ENCODE measurements at regions not wholly inside any gene's neighbourhood (a gene's known extent, or its start where the extent isn't known, plus 50 kb on each side); places are given as distances from the start of the nearest gene placed in this dataset.
"Not testable (repeated sequence)": the region's sequence is repeated elsewhere in the genome, so short reads cannot be mapped to it uniquely, and the experiment has no call there.

DNA sequence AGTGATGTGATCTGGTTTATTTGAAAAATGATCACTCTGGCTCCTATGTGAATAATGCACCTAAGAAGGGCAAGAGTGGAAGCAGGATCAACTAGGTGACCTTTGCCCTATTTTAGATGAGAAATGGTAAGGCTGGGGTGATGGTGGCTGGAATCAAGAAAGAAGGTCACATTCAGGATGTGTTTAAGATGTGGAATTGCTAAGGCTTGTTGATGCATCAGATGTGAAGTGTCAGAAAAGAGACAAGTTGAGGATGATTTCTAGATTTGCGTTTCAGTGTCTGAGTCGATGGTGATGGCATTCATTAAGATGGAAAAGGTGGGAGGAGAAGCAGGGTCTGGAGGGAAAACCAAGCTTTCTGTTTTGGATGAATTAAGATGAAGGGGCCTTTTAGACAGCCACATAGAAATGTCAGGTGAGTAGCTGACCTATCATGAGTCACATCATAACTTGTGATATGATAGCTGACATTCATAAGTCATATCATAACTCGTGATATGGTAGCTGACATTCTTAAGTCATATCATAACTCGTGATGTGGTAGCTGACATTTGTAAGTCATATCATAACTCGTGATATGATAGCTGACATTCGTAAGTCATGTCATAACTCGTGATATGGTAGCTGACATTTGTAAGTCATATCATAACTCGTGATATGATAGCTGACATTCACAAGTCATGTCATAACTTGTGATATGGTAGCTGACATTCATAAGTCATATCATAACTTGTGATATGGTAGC, 101.2 kb upstream of the SEC11C start:
- DNase-seq (ENCODE audit: low spot score) = no peak

DNA sequence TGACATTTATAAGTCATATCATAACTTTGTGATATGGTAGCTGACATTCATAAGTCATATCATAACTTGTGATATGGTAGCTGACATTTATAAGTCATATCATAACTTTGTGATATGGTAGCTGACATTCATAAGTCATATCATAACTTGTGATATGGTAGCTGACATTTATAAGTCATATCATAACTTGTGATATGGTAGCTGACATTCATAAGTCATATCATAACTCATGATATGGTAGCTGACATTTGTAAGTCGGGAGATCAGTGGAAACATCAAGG, 100.7 kb upstream of the SEC11C start:
- not testable (repeated sequence) for DNase-seq (ENCODE audit: low spot score)

DNA sequence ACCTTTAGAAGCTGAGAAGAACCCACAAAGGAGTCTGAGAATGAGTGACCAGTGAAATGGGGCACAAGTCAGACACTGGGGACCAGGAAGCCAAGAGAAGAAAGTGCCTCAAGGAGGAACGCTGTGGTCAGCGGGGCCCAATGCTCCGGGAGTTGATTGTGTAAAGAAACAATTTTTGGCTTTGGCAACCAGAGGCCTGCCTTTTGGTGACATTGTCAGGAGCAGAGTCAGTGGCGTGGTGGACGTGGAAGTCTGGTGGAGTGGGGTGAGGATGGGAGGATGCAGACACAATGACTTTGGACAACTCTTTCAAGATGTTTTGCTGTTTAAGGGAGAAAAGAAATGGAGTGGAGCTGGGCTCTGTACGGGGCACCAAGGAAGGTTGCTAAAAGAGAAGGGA, 100.2 kb upstream of the SEC11C start:
- no peak for DNase-seq (ENCODE audit: low spot score)

DNA sequence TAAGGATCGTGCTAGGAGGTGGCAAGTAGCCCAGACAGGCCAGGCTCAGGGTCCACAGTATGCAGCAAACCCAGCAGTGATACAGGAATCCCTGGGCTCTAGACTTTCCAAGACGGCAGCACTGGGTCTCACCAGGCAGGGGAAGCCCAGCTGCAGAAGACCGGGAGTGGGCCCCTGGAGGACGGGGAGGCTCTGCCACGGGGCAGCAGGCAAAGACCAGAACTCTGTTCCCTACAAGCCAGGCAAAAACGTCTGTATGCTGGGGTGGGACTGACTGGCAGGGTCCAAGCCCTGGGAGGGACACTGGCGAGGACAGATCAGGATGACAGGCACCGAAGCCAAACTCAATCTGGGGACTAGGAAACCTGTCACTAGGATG, 98.9 kb upstream of the SEC11C start:
- DNase-seq (ENCODE audit: low spot score) = no peak

DNA sequence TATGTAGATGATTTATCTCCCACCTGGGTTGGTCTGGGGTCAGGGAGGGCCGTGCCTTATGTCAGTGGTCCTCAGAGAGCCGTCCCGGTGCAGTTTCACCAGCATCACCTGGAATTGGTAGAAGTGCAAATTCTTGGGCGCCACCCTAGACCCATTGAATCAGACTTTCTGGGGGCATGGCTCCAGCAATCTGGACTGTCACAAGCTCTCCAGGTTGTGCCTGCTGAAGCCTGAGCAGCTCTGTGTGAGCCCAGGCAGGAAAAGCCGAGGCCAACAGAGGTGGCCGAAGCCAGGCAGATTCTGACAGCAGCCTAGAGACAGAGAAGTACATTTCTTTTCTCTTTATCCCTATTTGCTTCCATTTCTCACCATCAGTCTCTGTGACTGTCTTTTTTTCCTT, 98.4 kb upstream of the SEC11C start:
- DNase-seq (ENCODE audit: low spot score) = no peak

DNA sequence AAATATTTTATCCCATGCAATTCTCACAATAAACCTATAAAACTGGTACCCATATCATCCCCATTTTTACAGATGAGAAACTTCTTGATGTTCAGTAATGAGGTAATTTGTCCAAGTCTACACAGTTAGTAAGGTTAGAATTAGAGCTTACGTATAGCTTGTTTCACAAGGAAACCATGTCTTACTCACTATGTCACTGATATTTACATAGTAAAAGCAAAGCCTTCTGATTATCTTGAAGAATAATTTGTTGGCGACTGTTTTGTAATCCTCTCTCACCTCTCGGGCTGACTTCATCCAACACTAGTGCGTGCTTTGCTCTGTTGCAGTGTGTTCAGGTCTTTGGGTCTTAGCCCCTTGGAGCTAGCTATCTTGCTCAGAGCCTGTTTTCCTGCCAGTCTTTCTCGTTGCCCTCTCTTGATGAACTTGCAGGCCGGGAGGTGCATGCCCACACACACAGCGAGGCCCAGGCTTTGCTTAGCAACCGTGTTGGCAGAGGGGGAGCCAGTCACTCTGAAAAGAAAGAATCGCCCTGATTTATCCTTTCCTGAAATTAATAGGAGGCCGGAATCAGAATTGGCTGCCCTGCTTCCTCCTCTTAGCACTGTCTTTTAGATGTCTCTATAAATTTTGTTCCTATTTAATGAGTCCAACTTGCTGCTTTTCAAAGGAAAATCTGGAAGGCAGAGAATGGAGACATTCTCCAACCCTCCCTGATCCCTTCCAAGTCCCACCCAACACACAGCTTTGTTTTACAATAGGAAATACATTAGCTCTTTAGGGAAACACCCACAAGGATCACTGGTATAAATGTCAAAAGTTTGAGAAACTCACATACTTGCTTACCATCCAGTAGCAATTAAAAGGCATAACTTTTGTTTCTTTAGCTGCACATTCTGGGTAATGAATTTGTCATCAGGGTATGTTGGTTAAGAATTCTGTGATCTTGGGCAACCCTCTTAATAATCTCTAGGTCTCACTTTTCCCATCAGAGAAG, 97.6 kb upstream of the SEC11C start:
- no peak for DNase-seq (ENCODE audit: low spot score)

DNA sequence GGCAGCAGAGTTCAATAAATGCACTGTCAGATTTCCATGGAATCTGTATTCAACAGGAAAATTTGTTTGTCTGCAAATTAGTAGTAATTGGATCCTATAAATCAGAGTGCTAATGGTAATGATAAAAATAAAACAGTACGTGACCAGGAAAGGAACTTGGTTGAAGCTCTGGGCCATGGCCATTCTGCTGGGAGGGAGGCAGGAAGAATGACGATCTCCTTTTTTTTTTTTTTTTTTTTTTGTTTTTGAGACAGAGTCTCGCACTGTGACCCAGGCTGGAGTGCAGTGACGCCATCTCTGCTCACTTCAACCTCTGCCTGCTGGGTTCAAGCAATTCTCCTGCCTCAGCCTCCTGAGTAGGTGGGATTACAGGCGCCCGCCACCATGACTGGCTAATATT, 94.8 kb upstream of the SEC11C start:
- no peak for DNase-seq (ENCODE audit: low spot score)

DNA sequence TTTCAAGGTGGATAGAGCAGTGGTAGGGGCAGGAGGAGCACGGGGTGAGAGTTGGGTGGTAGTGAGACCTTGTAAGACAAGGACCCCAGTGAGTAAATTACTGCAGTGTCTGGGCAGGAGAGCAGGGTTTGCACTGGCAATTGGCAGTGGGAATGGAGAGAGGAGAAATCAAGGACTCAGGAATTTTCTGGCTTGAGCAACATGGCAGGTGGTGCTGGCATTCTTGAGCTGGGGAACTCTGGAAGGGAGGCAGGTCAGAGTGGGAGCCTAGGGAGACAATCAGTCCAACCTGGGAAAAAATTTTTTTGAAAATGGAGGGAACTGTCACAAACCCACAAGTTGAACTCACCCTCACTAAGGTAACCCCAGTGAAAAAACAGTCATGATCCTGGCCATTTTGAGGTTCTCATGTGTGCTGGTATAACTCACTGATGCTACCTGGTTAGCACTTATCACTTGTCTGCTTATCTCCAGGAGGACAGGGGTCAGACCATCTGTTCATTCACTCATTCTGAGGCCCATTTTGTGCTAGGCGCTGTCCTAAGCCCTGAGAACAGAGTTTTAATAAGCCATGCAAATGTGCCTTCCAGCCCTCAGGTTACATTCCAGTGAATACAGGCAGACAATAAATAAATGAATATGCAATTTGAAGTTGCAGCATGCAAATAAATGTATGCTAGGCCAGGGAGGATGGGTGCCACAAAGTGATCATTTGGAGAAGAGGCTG, 92.2 kb upstream of the SEC11C start:
- DNase-seq (ENCODE audit: low spot score) = no peak

DNA sequence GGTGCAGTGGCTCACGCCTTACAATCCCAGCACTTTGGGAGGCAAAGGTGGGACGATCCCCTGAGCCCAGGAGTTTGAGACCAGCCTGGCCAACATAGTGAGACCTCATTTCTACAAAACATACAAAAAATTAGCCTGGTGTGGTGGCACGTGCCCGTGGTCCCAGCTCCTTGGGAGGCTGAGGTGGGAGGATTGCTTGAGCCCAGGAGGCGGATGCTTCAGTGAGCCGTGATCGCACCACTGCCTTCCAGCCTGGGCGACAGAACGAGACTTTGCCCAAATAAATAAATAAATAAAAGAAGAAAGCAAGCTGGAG, 91.7 kb upstream of the SEC11C start:
- no peak for DNase-seq (ENCODE audit: low spot score)

DNA sequence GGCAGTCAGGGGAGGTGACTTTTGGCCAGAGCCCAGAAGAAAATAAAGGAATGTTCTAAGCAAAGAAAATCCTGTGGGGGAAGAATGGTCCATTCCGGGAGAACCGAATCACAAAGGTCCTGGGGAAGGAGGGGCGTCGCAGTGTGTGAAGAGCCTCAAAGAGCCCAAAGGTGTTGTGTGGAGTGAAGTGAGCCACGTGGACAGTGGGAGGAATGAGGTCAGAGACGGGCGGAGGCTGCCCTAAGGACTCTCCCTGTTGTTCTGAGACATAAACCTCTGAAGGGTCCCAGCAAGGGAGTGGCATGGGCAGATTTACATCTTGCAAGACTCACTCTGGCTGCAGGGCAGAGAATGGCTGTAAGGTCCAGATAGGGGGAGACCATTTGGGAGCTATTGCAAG, 91.3 kb upstream of the SEC11C start:
- DNase-seq (ENCODE audit: low spot score) = no peak

DNA sequence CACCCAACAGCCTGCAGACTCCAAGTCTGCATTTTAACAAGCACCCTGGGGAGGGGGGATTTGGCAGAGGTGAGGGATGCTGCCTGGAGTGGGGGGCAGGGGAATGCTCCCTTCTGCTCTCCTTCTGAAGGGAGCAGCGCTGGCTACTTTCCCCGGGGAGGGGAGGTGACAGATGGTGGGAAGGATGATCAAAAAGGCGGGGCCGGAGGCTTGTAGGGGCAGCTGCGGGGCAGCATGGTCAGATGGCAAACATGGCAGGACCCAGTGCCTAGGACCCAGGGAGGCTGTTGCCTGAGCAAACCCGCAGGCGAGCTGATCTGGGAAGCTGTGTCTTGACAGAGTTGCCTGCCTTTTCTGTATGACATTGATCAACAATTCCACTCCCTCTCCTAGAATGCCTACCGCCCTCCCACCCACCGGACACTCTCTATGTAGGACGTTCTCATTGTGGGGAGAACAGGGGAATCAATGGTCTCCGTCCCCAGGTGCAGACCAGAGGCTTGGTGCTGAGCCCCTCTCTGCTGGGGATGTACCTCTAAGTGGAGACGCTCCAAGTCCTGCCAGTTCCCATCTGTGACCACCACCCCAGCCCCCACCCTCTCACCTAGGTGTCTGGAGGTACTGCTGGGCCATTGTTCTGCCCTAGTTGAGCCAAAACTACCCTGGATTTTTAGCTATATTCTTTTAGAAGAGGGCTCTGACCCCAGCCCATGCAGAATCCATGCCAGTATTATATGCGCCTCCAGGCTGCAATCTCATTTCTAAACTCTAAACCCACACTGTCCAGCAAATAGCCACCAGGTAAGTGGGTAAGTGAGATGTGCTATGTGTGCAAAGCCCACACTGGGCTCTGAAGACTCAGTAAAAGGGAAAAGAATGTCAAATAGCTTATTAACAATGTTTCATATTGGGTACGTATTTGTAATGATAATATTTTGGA, 89.7 kb upstream of the SEC11C start:
- DNase-seq (ENCODE audit: low spot score) = no peak

DNA sequence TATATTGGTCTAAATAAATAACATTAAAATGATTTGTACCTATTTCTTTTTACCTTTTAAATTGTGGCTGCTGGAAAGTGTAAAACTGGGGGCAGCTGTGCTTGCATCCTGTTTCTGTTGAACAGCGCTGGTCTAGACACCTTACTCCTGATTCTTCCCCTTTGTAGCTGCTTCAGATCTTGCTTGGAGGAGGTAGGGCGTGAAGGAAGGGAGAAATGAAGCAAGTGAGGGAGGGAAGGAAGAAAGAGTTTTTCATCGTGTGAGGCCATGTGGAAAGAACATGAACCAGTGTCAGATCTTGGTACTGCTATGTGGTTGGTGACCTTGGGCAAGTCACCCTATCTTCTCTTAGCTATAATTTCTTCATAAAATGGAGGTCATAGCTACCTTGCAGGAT, 89.0 kb upstream of the SEC11C start:
- no peak for DNase-seq (ENCODE audit: low spot score)

DNA sequence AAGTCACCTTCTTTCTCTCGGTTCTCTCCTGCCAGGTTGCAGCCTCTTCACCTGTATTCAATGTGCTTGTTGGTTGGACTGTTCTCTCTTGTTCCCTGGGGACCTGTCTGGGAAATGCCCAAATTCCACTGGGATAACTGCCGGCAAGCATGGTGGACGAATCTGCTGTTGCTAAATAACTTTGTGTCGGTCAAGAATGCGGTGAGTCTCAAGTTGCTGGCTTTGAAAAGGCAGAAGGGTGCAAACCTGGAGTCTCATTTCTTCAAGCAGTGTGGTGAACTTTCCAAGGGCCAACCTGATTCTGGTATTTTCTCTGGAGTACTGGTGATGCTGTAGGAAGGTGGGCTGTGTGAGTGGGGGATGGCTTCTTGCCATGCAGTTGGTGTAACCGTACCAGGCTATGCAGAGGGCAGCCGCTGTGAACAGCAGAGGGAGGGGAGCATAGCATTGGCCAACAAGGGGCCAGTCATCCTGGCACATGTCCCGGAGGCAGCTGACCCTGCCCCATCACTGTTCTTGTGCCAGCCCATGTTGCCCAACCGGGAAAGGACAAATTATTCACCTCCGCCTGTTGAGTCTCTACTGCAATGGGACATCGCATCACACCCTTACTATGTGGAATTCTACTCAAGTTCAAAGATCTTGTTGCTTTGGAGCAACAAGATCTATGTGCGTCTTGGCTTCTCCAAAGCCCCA, 88.1 kb upstream of the SEC11C start:
- no peak for DNase-seq (ENCODE audit: low spot score)

DNA sequence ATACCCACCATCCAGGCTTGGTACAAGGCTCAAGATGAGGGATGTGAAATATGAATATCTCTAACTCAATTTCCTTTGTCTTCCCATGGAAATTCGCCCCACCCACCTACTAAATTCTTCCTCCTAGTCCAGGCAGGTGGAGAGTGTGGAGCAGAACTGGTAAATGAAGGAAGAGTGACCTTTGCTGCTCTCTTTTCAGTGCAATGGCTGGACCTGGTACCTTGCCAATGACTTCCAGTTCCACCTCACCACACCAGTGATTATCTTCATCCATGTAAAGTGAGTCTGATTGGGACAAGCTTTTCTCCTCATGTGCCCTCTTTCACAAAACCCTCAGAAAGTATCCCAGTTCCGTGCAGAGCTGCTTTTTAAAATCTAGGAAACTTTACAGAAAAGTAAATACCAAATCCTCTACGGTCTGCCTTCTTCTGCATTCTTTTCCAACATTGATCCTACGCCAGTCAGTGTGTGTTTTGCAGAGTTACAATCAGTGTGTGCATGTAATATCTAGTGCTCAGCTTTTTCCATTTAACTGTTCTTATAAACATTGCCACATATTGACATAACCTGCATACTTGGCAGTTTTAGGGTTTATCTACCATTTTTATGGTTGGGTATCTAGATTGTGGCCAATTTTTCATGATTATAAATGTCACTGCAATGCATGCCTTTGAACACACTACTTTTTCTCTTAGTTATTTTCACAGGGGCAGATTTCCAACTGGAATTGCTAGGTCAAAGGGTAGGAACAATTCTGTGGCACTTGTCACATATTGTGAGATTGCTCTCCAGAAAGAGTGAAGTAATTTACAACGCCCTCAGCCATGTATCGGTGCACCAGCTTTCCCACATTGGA, 86.5 kb upstream of the SEC11C start:
- no peak for DNase-seq (ENCODE audit: low spot score)

DNA sequence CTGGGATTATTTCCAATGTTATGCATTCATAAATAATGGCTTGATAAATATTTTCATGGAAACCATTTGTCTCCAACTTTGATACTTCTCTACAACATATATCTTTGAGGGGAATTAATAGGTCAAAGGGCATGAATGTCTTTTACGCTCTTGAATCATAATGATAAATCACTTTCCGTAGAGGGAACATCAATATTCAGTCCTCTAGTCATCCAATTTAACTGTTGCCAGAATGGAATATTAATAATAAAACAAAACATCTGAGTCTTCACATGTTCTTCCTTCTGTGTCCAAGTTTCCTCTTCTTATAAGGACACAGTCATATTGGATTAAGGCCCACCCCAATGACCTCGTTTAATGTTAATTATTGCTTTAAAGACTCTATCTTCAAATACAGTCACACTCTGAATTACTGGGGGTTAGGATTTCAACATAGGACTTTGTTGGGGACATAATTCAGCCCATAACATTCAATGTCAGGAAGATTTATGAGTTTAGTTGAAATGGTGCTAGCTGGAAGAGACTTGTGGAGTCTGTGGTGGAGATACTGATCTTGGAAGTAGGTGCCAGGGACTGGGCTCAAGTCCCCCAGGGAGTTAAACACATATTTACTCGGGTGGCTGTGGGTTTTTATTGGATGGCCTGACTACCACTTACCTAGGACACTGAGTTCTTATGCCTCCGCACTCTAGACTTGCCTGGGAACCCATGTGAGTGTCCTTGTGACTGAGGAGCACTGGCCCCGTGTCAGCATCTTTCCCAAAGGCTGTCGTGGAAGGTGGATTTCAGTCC, 85.0 kb upstream of the SEC11C start:
- no peak for DNase-seq (ENCODE audit: low spot score)

DNA sequence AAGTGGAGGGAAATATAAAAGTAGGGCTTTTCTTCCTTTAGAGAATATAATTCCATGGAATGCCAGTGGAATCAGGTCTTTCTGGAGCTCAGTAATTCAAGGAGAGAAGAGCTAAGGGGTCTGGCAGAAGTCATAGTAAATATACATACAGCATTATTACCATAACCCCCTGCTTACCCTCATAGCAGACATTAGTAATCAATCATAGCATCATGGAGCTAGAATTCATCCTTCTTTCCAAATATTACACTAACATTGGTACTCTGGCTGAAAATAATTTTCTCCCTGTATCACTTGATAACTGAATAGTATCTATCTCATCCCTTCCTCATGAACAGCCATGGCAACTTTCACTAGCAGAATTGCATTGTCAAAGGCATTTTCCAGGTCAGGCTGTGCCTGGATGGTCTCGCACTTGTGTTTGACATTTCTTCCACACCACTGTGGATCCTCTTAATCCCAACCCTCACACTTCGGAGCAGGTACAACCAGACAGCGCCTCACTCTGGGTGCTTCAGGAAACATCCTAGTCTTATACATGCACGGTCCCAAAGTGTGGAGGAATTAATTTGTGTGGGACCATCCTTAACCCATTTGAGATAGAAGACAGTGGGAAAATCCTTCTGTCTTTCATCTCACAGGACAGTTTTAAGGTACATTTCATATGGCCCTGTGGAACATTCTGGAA, 84.2 kb upstream of the SEC11C start:
- no peak for DNase-seq (ENCODE audit: low spot score)

DNA sequence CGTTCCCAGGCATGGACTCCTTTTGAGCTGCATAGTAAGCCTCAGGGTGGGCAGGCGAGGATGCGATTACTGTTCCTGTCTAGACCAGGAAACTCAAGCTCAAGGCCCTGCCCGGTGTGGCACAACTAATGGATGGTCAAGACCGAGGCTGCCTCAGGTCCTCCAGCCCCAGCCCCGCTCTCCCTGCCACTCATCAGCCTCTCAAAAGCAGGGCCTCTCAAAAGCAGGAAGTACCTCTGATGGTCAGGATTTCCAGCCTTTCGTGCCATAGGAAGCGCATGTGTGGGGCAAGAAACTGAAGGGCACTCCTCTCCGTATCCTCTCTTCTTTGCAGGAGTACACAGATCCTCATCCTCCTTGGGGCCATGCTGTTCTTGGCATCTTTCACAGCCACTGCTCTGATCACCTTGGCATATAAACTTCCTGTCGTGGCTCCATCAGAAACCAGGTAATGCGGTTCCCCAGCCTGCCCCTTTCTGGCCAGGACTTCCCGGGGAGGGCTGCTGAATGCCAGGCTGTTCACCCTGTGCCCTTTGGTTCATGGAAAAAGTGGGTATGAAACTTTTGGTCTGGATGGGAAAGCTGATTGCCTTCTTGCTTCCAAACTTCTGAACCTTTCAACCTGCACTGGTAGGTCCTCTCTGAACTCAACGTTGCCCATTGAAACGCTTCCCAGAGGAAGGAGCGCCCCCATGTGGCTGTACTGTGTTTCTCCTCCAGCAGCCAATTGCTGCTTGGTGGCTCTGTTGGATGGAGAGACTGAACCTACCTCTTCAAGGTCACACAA, 82.8 kb upstream of the SEC11C start:
- no peak for DNase-seq (ENCODE audit: low spot score)

DNA sequence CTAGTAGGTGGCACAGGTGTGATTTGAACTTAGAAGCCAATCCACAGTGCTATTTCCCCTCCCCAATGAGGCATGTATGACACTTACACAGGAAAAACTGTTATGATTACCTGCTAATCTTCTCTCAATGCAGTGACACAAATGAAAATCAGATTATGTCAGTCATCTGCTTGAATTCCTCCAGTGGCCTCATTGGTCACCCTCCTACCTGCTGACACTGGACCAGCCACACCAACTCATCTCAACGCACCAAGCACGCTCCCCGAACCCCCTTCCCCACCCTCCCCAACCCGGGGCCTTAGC, 82.2 kb upstream of the SEC11C start:
- no peak for DNase-seq (ENCODE audit: low spot score)

Measured in HT-29 (cell line).